BE2C (cell line): ENCODE measurements at regions not wholly inside any gene's neighbourhood (a gene's known extent, or its start where the extent isn't known, plus 50 kb on each side); places are given as distances from the start of the nearest gene placed in this dataset.

Source experiments
- DNase-seq: peaks from one replicate; pipeline ENCODE4 v3.0.0-alpha.2; 2020
- H3K27me3 ChIP-seq: fragments of 250-450 bp; sonication (Bioruptor Pico); 2 replicates; pipeline ENCODE4 v1.5.1; 2020; ENCODE audit warnings: mild to moderate bottlenecking
- H3K36me3 ChIP-seq: fragments of 250-450 bp; sonication (Bioruptor Pico); 2 replicates; pipeline ENCODE4 v1.5.1; 2020; ENCODE audit warnings: mild to moderate bottlenecking
- H3K4me1 ChIP-seq: fragments of 250-450 bp; sonication (Bioruptor Pico); 2 replicates; pipeline ENCODE4 v1.5.1; 2020
- H3K4me3 ChIP-seq: 2 replicates; pipeline ENCODE4 v1.5.1; 2011; ENCODE audit warnings: low read depth, low read length
- H3K9me3 ChIP-seq: fragments of 250-450 bp; sonication (Bioruptor Pico); 2 replicates; pipeline ENCODE4 v1.5.1; 2020
- CTCF ChIP-seq: IDR thresholded peaks from 2 replicates; pipeline ENCODE4 v1.5.1; 2012; ENCODE audit warnings: mild to moderate bottlenecking, low read depth, low read length

GRCh38 chr10:124165827-124166226 lies 72.4 kb upstream of the CHST15 start:
- Histone ChIP-seq H3K4me1 (no peaks in the 10 kb centered on the region), H3K36me3 (no peaks in the 10 kb centered on the region), H3K27me3 (no peaks in the 10 kb centered on the region), H3K9me3 (no peaks in the 10 kb centered on the region), H3K4me3 (no peak overlapping the region)
- TF ChIP-seq CTCF = no peak
- DNase-seq = no peak

- Histone ChIP-seq H3K27me3 (no peaks in the 10 kb centered on the region), H3K4me1 (no peaks in the 10 kb centered on the region), H3K36me3 (no peaks in the 10 kb centered on the region), H3K9me3 (no peaks in the 10 kb centered on the region), H3K4me3 (no peak overlapping the region)
- DNase-seq = no peak
- TF ChIP-seq CTCF = no peak
Measured at GRCh38 chr10:124165311-124165710, 71.9 kb upstream of the CHST15 start.

- Histone ChIP-seq H3K4me3 (no peak overlapping the region), H3K27me3 (no peaks in the 10 kb centered on the region), H3K36me3 (no peaks in the 10 kb centered on the region), H3K9me3 (no peaks in the 10 kb centered on the region), H3K4me1 (no peaks in the 10 kb centered on the region)
- no peak for TF ChIP-seq CTCF
- no peak for DNase-seq
Measured at GRCh38 chr10:124164264-124164663, 70.9 kb upstream of the CHST15 start.

DNA sequence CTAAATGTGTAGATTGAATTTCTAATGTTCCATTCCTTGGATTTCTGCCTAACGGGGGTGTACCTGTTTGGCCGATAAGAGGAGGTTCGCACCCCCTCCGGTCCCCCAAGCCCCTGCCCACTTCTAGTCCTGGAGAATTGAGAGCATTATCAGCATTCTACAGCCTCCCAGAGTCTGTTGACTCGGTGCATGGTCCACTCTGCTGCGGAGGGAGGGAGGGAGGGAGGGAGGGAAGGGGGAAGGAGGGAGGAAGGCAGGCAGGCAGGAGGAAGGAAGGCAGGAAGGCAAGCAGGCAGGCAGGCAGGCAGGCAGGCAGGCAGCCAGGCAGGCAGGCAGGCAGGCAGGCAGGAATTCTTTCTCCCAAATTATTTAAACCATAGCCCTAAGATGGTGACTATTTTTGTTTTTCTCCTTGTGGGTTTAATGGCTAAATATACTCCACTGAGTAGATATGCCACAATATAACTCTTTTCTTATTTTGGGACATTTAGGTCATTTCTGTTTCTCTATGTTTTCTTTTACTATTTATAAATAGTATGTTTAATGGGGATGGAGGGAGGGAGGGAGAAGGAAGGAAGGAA lies 69.5 kb upstream of the CHST15 start:
- no peaks in the 10 kb centered on the region for H3K4me1 ChIP-seq
- TF ChIP-seq CTCF = no peak
- H3K9me3 ChIP-seq = no peaks in the 10 kb centered on the region
- H3K36me3 ChIP-seq = no peaks in the 10 kb centered on the region
- no peak for DNase-seq
- H3K4me3 ChIP-seq = no peak overlapping the region
- no peaks in the 10 kb centered on the region for H3K27me3 ChIP-seq

DNA sequence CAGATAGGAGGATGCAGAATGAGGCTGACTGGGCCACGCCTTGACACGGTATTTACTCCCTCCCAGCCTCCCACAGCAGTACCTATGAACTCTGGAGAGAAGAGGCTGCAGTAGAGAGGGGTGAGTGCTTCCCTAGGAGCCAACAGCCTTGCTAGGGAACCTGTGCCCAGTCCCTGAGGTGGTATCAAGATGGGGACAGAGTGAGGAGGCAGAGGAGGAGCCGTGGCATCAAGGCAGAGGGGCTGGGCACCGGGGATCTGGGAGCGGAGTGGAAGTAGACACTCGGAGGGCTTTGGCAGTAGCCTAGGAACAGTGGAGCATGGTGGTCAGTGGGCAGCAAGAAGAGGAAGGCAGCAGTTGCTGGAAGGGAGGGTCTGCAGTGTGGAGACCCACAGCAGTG lies 68.7 kb upstream of the CHST15 start:
- no peaks in the 10 kb centered on the region for H3K9me3 ChIP-seq
- H3K4me3 ChIP-seq = no peak overlapping the region
- no peak for DNase-seq
- TF ChIP-seq CTCF = no peak
- no peaks in the 10 kb centered on the region for H3K27me3 ChIP-seq
- no peaks in the 10 kb centered on the region for H3K36me3 ChIP-seq
- no peaks in the 10 kb centered on the region for H3K4me1 ChIP-seq

- H3K4me1 ChIP-seq = no peaks in the 10 kb centered on the region
- no peaks in the 10 kb centered on the region for H3K9me3 ChIP-seq
- H3K4me3 ChIP-seq = no peak overlapping the region
- no peaks in the 10 kb centered on the region for H3K27me3 ChIP-seq
- no peaks in the 10 kb centered on the region for H3K36me3 ChIP-seq
- DNase-seq = no peak
- no peak for TF ChIP-seq CTCF
Measured at GRCh38 chr10:124161601-124162000, 68.2 kb upstream of the CHST15 start.
